HG02852 (cell line): ENCODE measurements at regions not wholly inside any gene's neighbourhood (a gene's known extent, or its start where the extent isn't known, plus 50 kb on each side); places are given as distances from the start of the nearest gene placed in this dataset.

Source experiments
- ATAC-seq: cut with Tn5 transposase; IDR thresholded peaks from one replicate; pipeline ENCODE4 v1.9.1; 2021; ENCODE audit warnings: mild to moderate bottlenecking, moderate library complexity; ENCODE audit not compliant: unreplicated experiment

- ATAC-seq, result peak; percentile 60
Measured at GRCh38 chr4:115956054-115956796, 842.8 kb upstream of the NDST4 start.

- no peak for ATAC-seq
Measured at GRCh38 chr4:115950806-115951205, 837.4 kb upstream of the NDST4 start.

- ATAC-seq, result peak; percentile 95
Measured at GRCh38 chr4:115949974-115950743, 836.7 kb upstream of the NDST4 start.

GRCh38 chr4:115945026-115945425 is 831.6 kb upstream of the NDST4 start:
- ATAC-seq, result no peak

- no peak for ATAC-seq
Measured at GRCh38 chr4:115944146-115944905, 830.9 kb upstream of the NDST4 start.

- no peak for ATAC-seq
Measured at GRCh38 chr4:115938764-115939443, 825.5 kb upstream of the NDST4 start.

GRCh38 chr4:115929373-115929772 is 816.0 kb upstream of the NDST4 start:
- no peak for ATAC-seq

GRCh38 chr4:115927382-115927781 is 814.0 kb upstream of the NDST4 start:
- no peak for ATAC-seq

- no peak for ATAC-seq
Measured at GRCh38 chr4:115923152-115923551, 809.7 kb upstream of the NDST4 start.

GRCh38 chr4:115920637-115921036 is 807.2 kb upstream of the NDST4 start:
- ATAC-seq, result no peak

GRCh38 chr4:115918149-115918548 is 804.7 kb upstream of the NDST4 start:
- ATAC-seq, result no peak

- no peak for ATAC-seq
Measured at GRCh38 chr4:115906428-115906827, 793.0 kb upstream of the NDST4 start.

GRCh38 chr4:115883847-115884246 is 770.4 kb upstream of the NDST4 start:
- no peak for ATAC-seq

GRCh38 chr4:115883231-115883630 is 769.8 kb upstream of the NDST4 start:
- no peak for ATAC-seq

GRCh38 chr4:115873048-115873447 is 759.6 kb upstream of the NDST4 start:
- ATAC-seq, result no peak

- ATAC-seq, result no peak
Measured at GRCh38 chr4:115871596-115871995, 758.2 kb upstream of the NDST4 start.

- no peak for ATAC-seq
Measured at GRCh38 chr4:115866364-115866896, 753.0 kb upstream of the NDST4 start.

GRCh38 chr4:115865736-115866135 is 752.3 kb upstream of the NDST4 start:
- ATAC-seq, result no peak

GRCh38 chr4:115852767-115853091 is 739.3 kb upstream of the NDST4 start:
- no peak for ATAC-seq

GRCh38 chr4:115851918-115852766 is 738.7 kb upstream of the NDST4 start:
- peak; percentile 70 for ATAC-seq
